GM19240 (cell line): ENCODE measurements at regions not wholly inside any gene's neighbourhood (a gene's known extent, or its start where the extent isn't known, plus 50 kb on each side); places are given as distances from the start of the nearest gene placed in this dataset.

Experiments used
- DNase-seq: peaks from one replicate; pipeline ENCODE4 v3.0.0; 2011; ENCODE audit warnings: low spot score; ENCODE audit not compliant: insufficient read length

- DNase-seq = no peak
Measured at GRCh38 chr3:34284959-34285826, 486.8 kb downstream of the PDCD6IP start.

DNA sequence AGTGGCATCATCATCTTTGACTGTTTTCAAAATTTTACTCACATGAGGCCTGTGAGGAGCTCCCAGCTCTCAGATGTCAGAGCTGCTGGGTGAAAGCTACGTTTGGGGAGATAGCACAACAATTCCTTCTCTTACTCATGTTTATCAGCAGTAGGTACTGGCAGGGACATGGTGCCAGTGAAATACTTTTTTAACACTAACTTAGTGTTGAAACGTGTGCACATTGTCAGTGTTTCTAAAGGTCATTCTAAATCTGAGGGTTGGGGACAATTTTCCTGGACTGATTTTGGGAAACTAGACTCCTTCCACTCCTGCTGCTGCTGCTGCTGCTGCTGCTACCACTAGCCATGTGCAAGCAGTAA, 487.4 kb downstream of the PDCD6IP start:
- DNase-seq = no peak

GRCh38 chr3:34292605-34293300, 494.3 kb downstream of the PDCD6IP start:
- no peak for DNase-seq

DNA sequence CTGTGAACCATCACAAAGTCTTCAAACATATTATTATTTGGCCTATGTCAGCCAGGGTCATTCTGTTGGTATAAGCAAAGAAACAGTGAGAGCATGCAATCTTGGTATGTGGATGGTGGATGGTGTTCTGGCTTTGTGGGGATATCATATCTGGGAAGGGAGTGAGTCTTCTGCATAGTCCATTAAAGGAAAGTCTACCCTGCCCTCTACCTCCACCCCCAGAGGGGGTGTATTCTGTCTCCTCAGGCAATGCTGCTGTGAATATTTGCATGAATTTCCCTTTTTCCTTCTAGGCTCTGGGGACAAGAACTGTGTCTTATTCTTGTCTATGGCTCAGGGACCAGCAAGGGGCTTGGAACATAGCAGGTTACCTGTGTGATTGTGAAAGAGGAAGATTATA, 495.8 kb downstream of the PDCD6IP start:
- no peak for DNase-seq

DNA sequence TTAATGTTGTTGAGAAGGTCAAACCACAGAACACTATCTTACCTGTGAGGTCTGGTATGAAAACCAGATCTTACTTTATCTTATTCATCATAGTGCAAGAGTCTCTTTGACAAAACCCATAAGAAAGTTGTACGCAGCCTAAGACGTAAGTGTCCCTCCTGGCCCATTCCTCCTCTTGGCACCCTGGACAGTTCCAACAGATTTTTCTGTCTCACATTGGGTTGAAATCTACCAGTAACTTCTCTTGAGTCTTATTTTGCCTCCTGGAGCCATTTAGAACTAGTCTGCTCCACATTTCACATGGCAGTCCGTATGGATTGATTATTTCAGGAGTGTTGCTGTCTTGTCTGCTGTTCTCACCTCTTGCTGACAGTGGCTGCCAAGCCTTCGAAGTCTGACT, 498.4 kb downstream of the PDCD6IP start:
- no peak for DNase-seq

DNA sequence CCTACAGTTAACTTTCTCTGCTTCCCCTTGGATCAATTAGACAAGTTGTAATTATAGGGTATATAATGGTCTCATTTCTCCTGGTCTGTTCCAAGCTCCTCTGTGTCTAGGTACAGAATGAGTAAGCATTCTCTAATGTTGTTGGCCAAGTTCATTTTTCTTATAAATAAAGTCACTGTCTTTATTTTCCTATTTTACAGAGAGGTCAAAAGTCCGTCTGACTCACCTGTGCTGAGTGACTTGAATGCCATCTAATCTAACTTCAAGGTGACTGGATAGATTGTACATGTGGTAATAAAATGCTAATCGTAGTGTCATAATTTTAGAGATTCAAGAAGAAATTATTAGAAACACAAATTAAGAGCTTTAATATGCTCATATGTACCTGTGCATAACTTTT, 500.2 kb downstream of the PDCD6IP start:
- no peak for DNase-seq

DNA sequence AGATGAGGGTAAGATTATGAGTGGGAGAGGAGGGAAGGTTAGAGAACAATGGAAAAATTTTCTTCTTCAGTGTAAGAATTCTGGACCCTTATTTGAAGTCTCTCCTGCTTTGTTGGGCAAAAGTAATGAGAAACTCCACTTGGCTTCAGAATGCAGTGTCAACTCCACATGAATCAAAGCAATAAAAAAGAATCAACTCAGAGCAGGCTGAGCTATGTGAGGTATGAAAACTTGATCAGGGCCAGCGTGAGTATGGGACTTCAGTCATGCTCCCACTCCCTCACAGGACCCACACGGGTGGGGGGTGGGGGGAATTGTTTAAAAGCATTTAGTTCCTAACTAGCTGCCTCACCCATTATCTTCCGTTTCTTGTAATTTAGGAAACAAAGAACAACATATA, 502.2 kb downstream of the PDCD6IP start:
- DNase-seq = no peak

GRCh38 chr3:34301313-34301712, 502.9 kb downstream of the PDCD6IP start:
- DNase-seq = no peak

DNA sequence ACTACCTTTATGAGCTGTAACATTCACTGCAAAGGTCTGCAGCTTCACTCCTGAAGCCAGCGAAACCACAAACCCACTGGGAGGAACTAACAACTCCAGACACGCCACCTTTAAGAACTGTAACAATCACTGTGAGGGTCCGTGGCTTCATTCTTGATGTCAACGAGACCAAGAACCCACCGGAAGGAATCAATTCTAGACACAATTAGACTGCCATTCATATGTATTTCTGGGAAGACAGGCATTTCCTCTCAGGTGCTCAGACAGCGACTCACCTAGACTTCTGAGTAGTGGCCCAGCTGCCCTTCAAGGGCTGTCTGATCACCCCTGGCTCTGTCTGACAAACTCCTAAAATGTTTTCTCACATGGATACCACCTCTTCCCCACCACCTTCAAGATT, 506.8 kb downstream of the PDCD6IP start:
- no peak for DNase-seq

GRCh38 chr3:34312684-34313083, 514.3 kb downstream of the PDCD6IP start:
- no peak for DNase-seq

DNA sequence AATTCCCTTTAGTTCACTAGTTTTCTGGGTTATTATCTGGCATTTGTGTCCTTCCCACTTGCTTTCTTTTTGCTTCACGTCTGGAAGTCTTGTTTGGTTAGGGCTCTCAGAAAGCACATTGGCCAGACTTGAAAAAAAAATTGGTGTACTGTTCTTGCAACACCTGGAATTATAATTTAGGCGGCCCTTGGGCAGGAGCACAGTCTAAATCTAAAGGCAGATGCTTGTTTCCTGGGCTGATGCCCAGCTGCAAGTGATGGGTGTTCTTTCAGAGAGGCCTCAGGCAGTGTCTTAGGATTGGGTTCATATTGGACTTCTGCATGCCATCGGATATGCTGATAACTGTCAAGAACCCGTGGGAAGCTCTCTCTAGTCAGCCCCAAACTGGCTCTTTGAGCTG, 521.5 kb downstream of the PDCD6IP start:
- no peak for DNase-seq

- DNase-seq = no peak
Measured at GRCh38 chr3:34323517-34323916, 525.1 kb downstream of the PDCD6IP start.

DNA sequence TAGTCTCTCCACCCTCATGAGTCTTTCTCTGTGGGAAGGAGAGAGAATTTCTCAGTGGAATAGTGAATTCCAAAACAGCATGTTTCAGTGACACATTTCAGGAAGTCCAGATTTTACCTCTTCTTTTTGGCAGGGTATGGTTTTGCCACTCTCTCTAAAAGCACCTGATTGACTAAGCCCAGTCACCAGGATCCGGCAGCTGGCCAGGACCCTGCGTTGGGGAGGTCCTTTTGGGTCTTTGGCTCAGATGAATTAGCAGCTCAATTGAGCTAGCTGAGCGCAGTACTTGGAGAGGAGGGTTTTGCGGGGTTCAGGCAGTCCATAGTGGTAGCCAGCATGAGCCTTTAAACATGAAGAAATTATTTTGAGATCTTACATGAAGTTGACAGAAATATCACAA, 548.2 kb downstream of the PDCD6IP start:
- no peak for DNase-seq

GRCh38 chr3:34351882-34352777, 553.7 kb downstream of the PDCD6IP start:
- DNase-seq = no peak

DNA sequence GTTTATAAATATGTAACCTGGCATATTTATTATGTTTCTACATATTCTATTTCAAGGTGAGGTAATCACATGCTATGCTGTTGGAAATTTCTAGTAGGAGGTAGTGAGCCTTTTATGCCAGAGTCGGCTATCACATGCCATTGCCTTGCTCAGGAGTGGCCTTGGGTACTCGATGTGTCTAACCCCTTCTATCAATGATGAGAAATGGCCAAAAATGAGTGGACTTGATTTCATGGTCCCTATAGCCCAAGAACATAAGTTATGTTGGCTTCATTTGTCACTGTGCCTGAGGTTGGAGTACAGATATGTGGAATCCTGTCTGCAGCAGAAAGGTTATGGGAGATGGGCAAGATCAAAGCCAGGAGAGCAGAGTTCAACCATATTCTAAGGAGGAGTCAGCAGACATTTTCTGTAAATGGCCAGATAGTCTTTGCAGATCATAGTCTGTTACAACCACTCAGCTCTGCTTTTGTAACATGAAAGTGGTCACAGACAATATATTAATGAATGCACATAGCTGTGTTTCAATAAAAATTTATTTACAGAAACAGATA, 554.4 kb downstream of the PDCD6IP start:
- DNase-seq = no peak

DNA sequence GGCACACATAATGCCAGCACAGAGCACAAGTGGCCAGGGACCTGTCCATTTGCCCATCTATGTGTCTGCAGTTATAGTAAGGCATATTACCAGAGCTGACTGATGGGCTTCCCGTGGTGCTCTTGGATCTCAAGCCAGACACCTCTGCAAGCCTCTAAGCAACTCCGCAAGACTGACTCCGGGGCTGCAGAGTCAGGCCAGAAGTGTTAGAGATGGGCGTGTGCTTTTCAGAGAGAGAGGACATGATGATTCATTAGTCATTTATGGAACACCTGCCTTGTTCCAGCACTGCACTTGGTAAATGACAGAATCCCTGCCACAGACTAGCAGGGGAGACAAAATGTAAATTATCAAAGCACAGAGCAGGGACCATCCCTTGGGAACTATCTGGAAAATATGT, 559.0 kb downstream of the PDCD6IP start:
- DNase-seq = no peak

DNA sequence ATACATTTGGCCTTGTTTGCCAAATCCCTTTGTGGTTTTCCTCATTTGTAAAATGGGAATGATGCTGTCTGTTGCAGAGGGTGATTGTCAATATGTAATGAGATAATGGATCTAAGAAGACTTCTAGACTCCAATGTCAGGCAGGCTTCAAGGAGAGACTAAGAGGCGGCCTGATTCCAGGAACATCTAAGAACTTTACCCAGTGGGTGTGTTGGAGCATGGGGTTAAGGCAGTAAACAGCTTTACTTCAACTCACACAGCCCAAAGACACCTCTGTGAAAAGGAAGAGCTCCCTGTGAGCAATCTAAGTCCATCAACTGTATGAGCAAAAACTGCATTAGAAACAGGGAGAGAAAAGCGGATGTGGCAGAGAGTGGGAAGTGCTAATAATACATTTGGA, 560.6 kb downstream of the PDCD6IP start:
- no peak for DNase-seq

DNA sequence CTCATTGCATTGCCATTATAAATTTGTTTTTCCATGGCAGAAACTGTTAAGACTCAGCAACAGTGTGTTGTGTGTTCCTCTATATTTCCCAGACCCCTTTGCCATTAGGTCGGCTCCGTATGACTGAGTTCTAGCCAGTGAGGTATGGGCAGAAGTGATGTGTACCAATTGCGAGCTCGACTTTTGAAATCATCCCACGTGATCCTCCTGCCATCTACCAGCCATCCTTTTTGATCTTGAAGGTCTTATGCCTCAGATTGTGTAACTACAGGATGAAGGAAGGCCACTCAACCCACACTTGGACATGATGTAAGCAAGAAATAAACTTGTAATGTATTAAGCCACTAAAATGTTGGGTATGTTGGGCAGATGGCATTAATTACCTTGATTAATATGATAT, 562.3 kb downstream of the PDCD6IP start:
- DNase-seq = no peak

GRCh38 chr3:34361921-34362320, 563.5 kb downstream of the PDCD6IP start:
- peak; percentile 16 for DNase-seq

GRCh38 chr3:34362910-34363309, 564.5 kb downstream of the PDCD6IP start:
- no peak for DNase-seq

DNA sequence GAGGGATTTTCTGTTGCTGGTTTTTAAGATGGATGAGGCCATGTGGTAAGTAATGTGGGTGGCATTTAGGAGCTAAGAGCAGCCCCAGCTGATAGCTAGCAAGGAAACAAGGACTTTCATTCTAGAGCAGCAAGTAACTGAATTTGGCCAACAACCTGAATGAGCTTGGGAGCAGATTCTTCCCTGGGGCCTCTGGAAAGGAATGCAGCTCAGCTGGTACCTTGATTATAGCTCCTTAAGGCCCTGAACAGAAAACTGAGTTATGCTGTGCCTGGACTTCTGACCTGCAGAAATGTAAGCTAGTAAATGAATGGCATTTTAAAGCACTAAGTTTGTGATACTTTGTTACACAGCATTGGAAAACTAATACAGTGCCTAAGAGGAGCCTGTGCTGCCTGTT, 565.5 kb downstream of the PDCD6IP start:
- DNase-seq = no peak

DNA sequence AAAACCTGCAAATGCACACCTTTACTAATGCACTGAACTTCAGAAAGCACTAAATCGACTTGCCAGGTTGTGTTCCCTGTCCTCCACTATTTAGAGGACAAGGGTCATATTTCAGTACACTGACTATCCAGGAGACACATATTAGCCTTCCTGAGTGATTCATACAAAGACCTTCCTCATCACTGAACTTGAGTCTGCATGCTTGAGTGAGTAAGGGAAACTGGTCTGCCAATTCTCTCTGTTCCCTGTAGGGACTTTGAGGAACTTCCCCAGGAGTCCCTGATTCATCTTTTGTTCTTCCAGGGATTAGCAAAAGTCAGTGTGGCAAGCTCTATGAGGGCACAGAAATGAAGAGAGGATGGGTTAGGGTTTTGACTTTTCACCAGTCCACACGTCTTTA, 565.9 kb downstream of the PDCD6IP start:
- DNase-seq = no peak
